ENCODE measurements at regions not wholly inside any gene's neighbourhood (a gene's known extent, or its start where the extent isn't known, plus 50 kb on each side); places are given as distances from the start of the nearest gene placed in this dataset.
"Not testable (repeated sequence)": the region's sequence is repeated elsewhere in the genome, so short reads cannot be mapped to it uniquely, and the experiment has no call there.

GRCh38 chr18:78430131-78430758 is 549.4 kb upstream of the SALL3 start:
- no peak for DNase-seq

GRCh38 chr18:78431606-78432005 is 548.0 kb upstream of the SALL3 start:
- DNase-seq, result no peak

GRCh38 chr18:78433562-78433961 is 546.1 kb upstream of the SALL3 start:
- DNase-seq, result no peak

GRCh38 chr18:78436110-78436509 is 543.5 kb upstream of the SALL3 start:
- no peak for DNase-seq

- not testable (repeated sequence) for DNase-seq
Observed at GRCh38 chr18:78438235-78438634, 541.4 kb upstream of the SALL3 start.

- DNase-seq, result no peak
Observed at GRCh38 chr18:78445880-78446279, 533.7 kb upstream of the SALL3 start.

GRCh38 chr18:78447211-78447610 is 532.4 kb upstream of the SALL3 start:
- DNase-seq, result no peak

GRCh38 chr18:78448106-78448505 is 531.5 kb upstream of the SALL3 start:
- no peak for DNase-seq

- DNase-seq, result no peak
Observed at GRCh38 chr18:78448591-78448990, 531.0 kb upstream of the SALL3 start.

GRCh38 chr18:78454221-78454620 is 525.4 kb upstream of the SALL3 start:
- no peak for DNase-seq

GRCh38 chr18:78455386-78455785 is 524.2 kb upstream of the SALL3 start:
- DNase-seq, result no peak

- no peak for DNase-seq
Observed at GRCh38 chr18:78457011-78457410, 522.6 kb upstream of the SALL3 start.

GRCh38 chr18:78457731-78458130 is 521.9 kb upstream of the SALL3 start:
- DNase-seq, result no peak

GRCh38 chr18:78458356-78458755 is 521.3 kb upstream of the SALL3 start:
- DNase-seq, result no peak

GRCh38 chr18:78459668-78460067 is 520.0 kb upstream of the SALL3 start:
- no peak for DNase-seq

- DNase-seq, result no peak
Observed at GRCh38 chr18:78460558-78460957, 519.1 kb upstream of the SALL3 start.

GRCh38 chr18:78473563-78473962 is 506.1 kb upstream of the SALL3 start:
- no peak for DNase-seq

GRCh38 chr18:78477840-78478239 is 501.8 kb upstream of the SALL3 start:
- no peak for DNase-seq

- DNase-seq, result no peak
Observed at GRCh38 chr18:78479443-78479842, 500.2 kb upstream of the SALL3 start.

- DNase-seq, result no peak
Observed at GRCh38 chr18:78480262-78481054, 499.2 kb upstream of the SALL3 start.

- DNase-seq, result no peak
Observed at GRCh38 chr18:78482378-78482777, 497.2 kb upstream of the SALL3 start.

GRCh38 chr18:78487649-78488048 is 492.0 kb upstream of the SALL3 start:
- DNase-seq, result no peak

- no peak for DNase-seq
Observed at GRCh38 chr18:78492064-78492812, 487.4 kb upstream of the SALL3 start.

Measured in hippocampal formation (tissue), 2 donors.